VCaP (cell line): ENCODE measurements at regions not wholly inside any gene's neighbourhood (a gene's known extent, or its start where the extent isn't known, plus 50 kb on each side); places are given as distances from the start of the nearest gene placed in this dataset.
"Not testable (repeated sequence)": the region's sequence is repeated elsewhere in the genome, so short reads cannot be mapped to it uniquely, and the experiment has no call there.

Experiments used
- H3K27ac ChIP-seq: fragments of 450-650 bp; 2 replicates; pipeline ENCODE4 v1.5.1; 2017
- TF ChIP-seq, protein P1 (sequence below): fragments of 450-650 bp; conservative IDR thresholded peaks from 2 replicates; pipeline ENCODE4 v1.5.1; 2017; ENCODE audit warnings: mild to moderate bottlenecking, moderate library complexity

DNA sequence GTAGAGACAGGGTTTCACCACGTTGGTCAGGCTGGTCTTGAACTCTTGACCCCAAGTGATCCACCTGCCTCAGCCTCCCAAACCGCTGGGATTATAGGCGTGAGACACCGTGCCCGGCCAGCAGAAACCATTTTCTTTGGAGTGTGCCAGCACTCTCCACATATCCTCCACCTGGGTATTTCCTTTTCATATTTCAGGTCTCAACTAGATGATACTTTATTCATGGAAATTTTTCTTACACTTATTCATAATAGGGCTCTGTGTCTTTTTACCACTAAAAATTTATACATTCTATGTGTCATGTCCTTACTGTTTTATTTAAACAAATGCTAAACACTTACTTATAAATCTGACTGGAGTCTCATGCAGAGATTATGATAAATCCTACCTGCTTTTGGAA lies 305.9 kb downstream of the PCDH20 start:
- no peak overlapping the region for H3K27ac ChIP-seq
- TF ChIP-seq, protein P1, sequence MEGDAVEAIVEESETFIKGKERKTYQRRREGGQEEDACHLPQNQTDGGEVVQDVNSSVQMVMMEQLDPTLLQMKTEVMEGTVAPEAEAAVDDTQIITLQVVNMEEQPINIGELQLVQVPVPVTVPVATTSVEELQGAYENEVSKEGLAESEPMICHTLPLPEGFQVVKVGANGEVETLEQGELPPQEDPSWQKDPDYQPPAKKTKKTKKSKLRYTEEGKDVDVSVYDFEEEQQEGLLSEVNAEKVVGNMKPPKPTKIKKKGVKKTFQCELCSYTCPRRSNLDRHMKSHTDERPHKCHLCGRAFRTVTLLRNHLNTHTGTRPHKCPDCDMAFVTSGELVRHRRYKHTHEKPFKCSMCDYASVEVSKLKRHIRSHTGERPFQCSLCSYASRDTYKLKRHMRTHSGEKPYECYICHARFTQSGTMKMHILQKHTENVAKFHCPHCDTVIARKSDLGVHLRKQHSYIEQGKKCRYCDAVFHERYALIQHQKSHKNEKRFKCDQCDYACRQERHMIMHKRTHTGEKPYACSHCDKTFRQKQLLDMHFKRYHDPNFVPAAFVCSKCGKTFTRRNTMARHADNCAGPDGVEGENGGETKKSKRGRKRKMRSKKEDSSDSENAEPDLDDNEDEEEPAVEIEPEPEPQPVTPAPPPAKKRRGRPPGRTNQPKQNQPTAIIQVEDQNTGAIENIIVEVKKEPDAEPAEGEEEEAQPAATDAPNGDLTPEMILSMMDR: no peak

GRCh38 chr13:61107989-61108388 lies 307.7 kb downstream of the PCDH20 start:
- TF ChIP-seq, protein P1: no peak
- H3K27ac ChIP-seq: no peak overlapping the region

DNA sequence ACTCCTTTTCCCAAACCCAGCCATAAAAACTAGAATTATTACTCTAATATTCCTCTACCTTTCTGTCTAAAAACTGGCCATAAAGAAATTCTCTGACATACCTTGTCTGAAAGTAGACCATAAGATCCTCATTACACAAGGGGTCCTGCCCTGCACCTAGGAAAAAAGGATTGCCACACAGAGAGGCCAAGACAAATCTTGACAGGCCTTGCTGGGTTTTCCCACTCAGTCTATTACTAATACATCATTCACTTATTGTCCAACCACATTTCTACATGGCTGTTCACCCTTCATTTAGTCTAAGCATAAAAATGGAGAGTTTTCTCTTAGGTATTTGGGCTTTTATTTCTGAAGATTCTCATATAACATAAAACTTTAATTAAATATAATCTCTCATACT lies 319.8 kb downstream of the PCDH20 start:
- TF ChIP-seq, protein P1: no peak
- no peak overlapping the region for H3K27ac ChIP-seq

DNA sequence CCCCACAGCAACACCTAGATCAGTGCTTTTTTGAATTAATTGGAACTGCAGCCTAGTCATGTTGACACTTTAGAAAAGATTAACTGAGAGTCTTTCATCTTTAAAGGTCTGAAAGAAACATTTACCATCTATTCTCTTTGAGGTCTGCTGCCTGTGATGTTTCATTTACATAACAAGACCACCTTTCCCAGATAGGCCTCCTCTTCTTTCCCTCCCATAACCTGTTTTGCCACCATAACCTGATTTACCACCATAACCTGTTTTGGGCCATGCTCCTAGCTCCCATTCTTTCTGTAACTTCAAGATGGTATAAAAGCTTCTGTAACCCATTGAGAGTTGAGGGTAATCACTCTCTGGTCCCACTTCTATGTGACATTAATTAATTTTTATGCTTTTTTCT lies 320.8 kb downstream of the PCDH20 start:
- TF ChIP-seq, protein P1: no peak
- H3K27ac ChIP-seq: no peak overlapping the region

DNA sequence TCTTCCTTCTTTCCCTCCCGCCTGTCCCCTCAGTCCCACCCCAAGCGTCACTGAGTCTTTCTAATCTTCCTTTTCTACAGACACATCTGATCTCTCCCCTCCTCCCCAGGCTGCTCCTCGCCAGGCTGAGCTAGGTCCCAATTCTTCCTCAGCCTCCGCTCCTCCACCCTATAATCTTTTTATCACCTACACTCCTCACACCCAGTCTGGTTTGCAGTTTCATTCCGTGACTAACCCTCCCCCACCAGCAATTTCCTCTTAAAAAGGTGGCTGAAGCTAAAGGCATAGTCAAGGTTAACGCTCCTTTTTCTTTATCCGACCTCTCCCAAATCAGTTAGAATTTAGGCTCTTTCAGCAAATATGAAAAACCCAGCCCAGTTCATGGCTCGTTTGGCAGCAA lies 325.8 kb downstream of the PCDH20 start:
- H3K27ac ChIP-seq: not testable (repeated sequence)

GRCh38 chr13:61086087-61086486 lies 329.6 kb downstream of the PCDH20 start:
- TF ChIP-seq, protein P1: no peak
- no peak overlapping the region for H3K27ac ChIP-seq

DNA sequence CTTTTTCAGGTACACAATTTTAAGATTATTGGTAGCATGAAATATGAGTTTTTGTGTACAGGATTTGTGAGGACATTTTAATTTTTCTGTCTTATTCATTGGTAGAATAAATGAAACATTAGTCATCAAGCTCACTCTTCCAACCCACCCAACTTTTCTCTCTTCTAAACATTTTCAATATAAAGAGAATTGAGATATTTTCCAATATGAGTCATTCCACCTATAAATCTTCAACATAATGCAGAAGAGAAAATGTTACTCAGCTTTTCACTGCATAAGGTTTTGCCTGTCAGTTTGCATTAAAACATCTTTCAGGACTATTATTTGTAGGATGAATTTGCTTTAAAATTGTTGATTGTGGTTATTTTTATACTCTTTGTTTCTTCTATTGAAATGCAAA lies 330.7 kb downstream of the PCDH20 start:
- TF ChIP-seq, protein P1: no peak
- no peak overlapping the region for H3K27ac ChIP-seq

DNA sequence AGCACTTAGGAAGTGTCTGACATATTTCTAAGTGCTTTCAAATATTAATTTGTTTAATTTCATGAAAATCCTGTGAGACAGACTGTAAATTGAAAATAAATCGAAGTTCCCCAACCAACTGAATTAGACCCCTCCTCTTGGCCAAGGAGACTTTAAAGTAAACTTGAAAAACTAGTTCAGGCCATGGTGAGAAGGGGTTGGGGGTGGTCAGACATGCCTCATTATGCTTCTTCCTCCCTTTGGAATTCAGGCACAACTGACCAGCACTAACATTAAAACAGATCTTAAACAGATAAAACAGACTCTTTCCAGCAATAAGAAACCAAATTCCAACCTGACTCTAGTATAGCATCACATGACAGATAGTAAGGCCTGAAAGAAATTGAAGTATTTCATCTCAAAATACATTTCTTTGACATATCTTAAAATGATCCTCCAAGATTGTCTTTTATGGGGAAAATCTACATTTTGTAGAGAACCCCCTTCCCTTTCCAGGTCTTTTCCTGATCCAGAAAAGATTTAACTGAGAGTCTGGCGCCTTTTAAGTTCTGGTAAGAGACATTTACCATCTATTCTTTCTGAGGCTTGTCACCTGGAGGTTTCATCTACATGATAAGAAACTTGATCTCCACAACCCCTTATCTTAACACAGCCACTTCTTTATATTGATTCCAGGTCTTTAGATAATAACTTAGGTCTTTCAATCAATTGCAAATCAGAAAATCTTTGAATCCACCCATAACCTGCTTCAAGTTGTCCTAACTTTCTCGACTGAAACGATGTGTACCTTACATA lies 336.5 kb downstream of the PCDH20 start:
- TF ChIP-seq, protein P1: no peak
- no peak overlapping the region for H3K27ac ChIP-seq
